MM.1S (cell line): ENCODE measurements at regions not wholly inside any gene's neighbourhood (a gene's known extent, or its start where the extent isn't known, plus 50 kb on each side); places are given as distances from the start of the nearest gene placed in this dataset.

Experiments used
- DNase-seq: peaks from one replicate; pipeline ENCODE4 v3.0.0-alpha.2; 2015
- H2AFZ ChIP-seq: fragments of 300-600 bp; sonication (generic); 2 replicates; pipeline ENCODE4 v1.6.0; 2016; ENCODE audit warnings: antibody characterized with exemption, low read length
- H3F3A ChIP-seq: fragments of 300-600 bp; sonication (generic); 2 replicates; pipeline ENCODE4 v1.6.1; 2016; ENCODE audit warnings: mild to moderate bottlenecking, antibody characterized with exemption, low read length, moderate library complexity, mixed read lengths; ENCODE audit not compliant: insufficient read depth
- H3K27ac ChIP-seq: fragments of 300-600 bp; sonication (generic); 2 replicates; pipeline ENCODE4 v1.5.1; 2016; ENCODE audit warnings: mild to moderate bottlenecking, low read length
- H3K27me3 ChIP-seq: fragments of 300-600 bp; sonication (generic); replicated peaks from 2 replicates; pipeline ENCODE4 v1.6.0; 2016; ENCODE audit warnings: low read length; ENCODE audit not compliant: insufficient read depth
- H3K36me3 ChIP-seq: fragments of 300-600 bp; sonication (generic); replicated peaks from 2 replicates; pipeline ENCODE4 v1.6.1; 2016; ENCODE audit warnings: mild to moderate bottlenecking, low read length, mixed read lengths; ENCODE audit not compliant: insufficient read depth
- H3K4me1 ChIP-seq: fragments of 300-600 bp; sonication (generic); 2 replicates; pipeline ENCODE4 v1.6.1; 2016; ENCODE audit warnings: low read length, mixed read lengths
- H3K4me2 ChIP-seq: fragments of 300-600 bp; sonication (generic); 2 replicates; pipeline ENCODE4 v1.6.0; 2016; ENCODE audit warnings: low read depth, low read length
- H3K4me3 ChIP-seq: fragments of 300-600 bp; sonication (generic); 2 replicates; pipeline ENCODE4 v1.5.1; 2016; ENCODE audit warnings: low read length, mixed read lengths
- H3K79me2 ChIP-seq: fragments of 300-600 bp; sonication (generic); 2 replicates; pipeline ENCODE4 v1.6.1; 2016; ENCODE audit warnings: mixed run types, low read length, mixed read lengths
- H3K9ac ChIP-seq: fragments of 300-600 bp; sonication (generic); 2 replicates; pipeline ENCODE4 v1.6.1; 2016; ENCODE audit warnings: low read length, mixed read lengths
- H3K9me2 ChIP-seq: fragments of 300-600 bp; sonication (generic); replicated peaks from 2 replicates; pipeline ENCODE4 v1.6.1; 2016; ENCODE audit warnings: mild to moderate bottlenecking, low read length, mixed read lengths; ENCODE audit not compliant: insufficient read depth
- H3K9me3 ChIP-seq: fragments of 300-600 bp; sonication (generic); replicated peaks from 2 replicates; pipeline ENCODE4 v1.6.1; 2016; ENCODE audit warnings: mild to moderate bottlenecking, low read length, mixed read lengths; ENCODE audit not compliant: insufficient read depth
- H4K20me1 ChIP-seq: fragments of 300-600 bp; sonication (generic); 2 replicates; pipeline ENCODE4 v1.6.1; 2016; ENCODE audit warnings: mild to moderate bottlenecking, low read length, moderate library complexity, mixed read lengths; ENCODE audit not compliant: insufficient read depth
- CTCF ChIP-seq: fragments of 300-600 bp; sonication (generic); IDR thresholded peaks from 2 replicates; pipeline ENCODE4 v1.5.1; 2016; ENCODE audit warnings: antibody characterized with exemption, low read length, mixed read lengths
- EZH2 ChIP-seq: fragments of 300-600 bp; sonication (generic); optimal IDR thresholded peaks from 2 replicates; pipeline ENCODE3; 2017; ENCODE audit warnings: low read depth, mild to moderate bottlenecking, antibody characterized with exemption, low read length, mixed read lengths
- EZH2phosphoT487 ChIP-seq: fragments of 300-600 bp; sonication (generic); IDR thresholded peaks from 2 replicates; pipeline ENCODE4 v1.6.1; 2018; ENCODE audit warnings: antibody characterized with exemption, low read length

GRCh38 chr12:127680516-127680915 is 586.5 kb upstream of the TMEM132C start:
- Histone ChIP-seq H3K4me3 (no peak overlapping the region), H3K27me3 (no peaks in the 10 kb centered on the region), H3K4me1 (no peaks in the 10 kb centered on the region), H3K4me2 (no peak overlapping the region), H3K27ac (no peak overlapping the region), H2AFZ (no peak overlapping the region), H3K9me3 (no peaks in the 10 kb centered on the region), H4K20me1 (no peaks in the 10 kb centered on the region), H3K9me2 (no peaks in the 10 kb centered on the region), H3K79me2 (no peaks in the 10 kb centered on the region), H3K36me3 (no peaks in the 10 kb centered on the region), H3F3A (no peaks in the 10 kb centered on the region), H3K9ac (no peak overlapping the region)
- no peak for DNase-seq
- TF ChIP-seq EZH2 (no peak), CTCF (no peak), EZH2phosphoT487 (no peak)

GRCh38 chr12:127681151-127681754 is 585.7 kb upstream of the TMEM132C start:
- no peaks in the 10 kb centered on the region for H3F3A ChIP-seq
- no peak overlapping the region for H3K27ac ChIP-seq
- no peaks in the 10 kb centered on the region for H3K9me2 ChIP-seq
- no peaks in the 10 kb centered on the region for H3K79me2 ChIP-seq
- H3K4me1 ChIP-seq: no peaks in the 10 kb centered on the region
- H3K27me3 ChIP-seq: no peaks in the 10 kb centered on the region
- TF ChIP-seq EZH2phosphoT487 (no peak), EZH2 (no peak), CTCF (no peak)
- H3K36me3 ChIP-seq: no peaks in the 10 kb centered on the region
- H4K20me1 ChIP-seq: no peaks in the 10 kb centered on the region
- H3K9me3 ChIP-seq: no peaks in the 10 kb centered on the region
- H3K4me3 ChIP-seq: no peak overlapping the region
- no peak for DNase-seq
- H2AFZ ChIP-seq: no peak overlapping the region
- no peak overlapping the region for H3K9ac ChIP-seq
- H3K4me2 ChIP-seq: no peak overlapping the region

GRCh38 chr12:127685491-127685890 is 581.5 kb upstream of the TMEM132C start:
- TF ChIP-seq EZH2phosphoT487 (no peak), CTCF (no peak), EZH2 (no peak)
- Histone ChIP-seq H3K4me2 (no peak overlapping the region), H3F3A (no peaks in the 10 kb centered on the region), H3K27me3 (no peaks in the 10 kb centered on the region), H3K36me3 (no peaks in the 10 kb centered on the region), H3K27ac (no peak overlapping the region), H3K9me3 (no peaks in the 10 kb centered on the region), H3K79me2 (no peaks in the 10 kb centered on the region), H3K9me2 (no peaks in the 10 kb centered on the region), H4K20me1 (no peaks in the 10 kb centered on the region), H3K9ac (no peak overlapping the region), H3K4me3 (no peak overlapping the region), H2AFZ (no peak overlapping the region), H3K4me1 (no peaks in the 10 kb centered on the region)
- no peak for DNase-seq
